RPMI8226 (cell line): ENCODE measurements at regions not wholly inside any gene's neighbourhood (a gene's known extent, or its start where the extent isn't known, plus 50 kb on each side); places are given as distances from the start of the nearest gene placed in this dataset.

Experiments
- DNase-seq: peaks from one replicate; pipeline ENCODE4 v3.0.0-alpha.2; 2015

GRCh38 chr3:46146548-46146947, 61.6 kb downstream of the CCR1 start:
- DNase-seq, result no peak

GRCh38 chr3:46146021-46146420, 62.1 kb downstream of the CCR1 start:
- no peak for DNase-seq

- DNase-seq, result no peak
Observed at GRCh38 chr3:46145147-46145546, 63.0 kb downstream of the CCR1 start.

- no peak for DNase-seq
Observed at GRCh38 chr3:46143951-46144473, 64.1 kb downstream of the CCR1 start.

- no peak for DNase-seq
Observed at GRCh38 chr3:46141813-46142212, 66.3 kb downstream of the CCR1 start.

GRCh38 chr3:46138581-46138980, 69.5 kb downstream of the CCR1 start:
- no peak for DNase-seq

GRCh38 chr3:46135475-46135874, 72.6 kb downstream of the CCR1 start:
- peak; percentile 11 for DNase-seq

- no peak for DNase-seq
Observed at GRCh38 chr3:46133285-46133684, 74.8 kb downstream of the CCR1 start.

- DNase-seq, result peak; percentile 5
Observed at GRCh38 chr3:46132565-46132964, 75.5 kb downstream of the CCR1 start.

- no peak for DNase-seq
Observed at GRCh38 chr3:46131884-46132450, 76.1 kb downstream of the CCR1 start.

GRCh38 chr3:46130631-46131310, 77.3 kb downstream of the CCR1 start:
- no peak for DNase-seq

- no peak for DNase-seq
Observed at GRCh38 chr3:46129588-46130272, 78.4 kb downstream of the CCR1 start.

GRCh38 chr3:46127503-46127902, 80.6 kb downstream of the CCR1 start:
- no peak for DNase-seq

- no peak for DNase-seq
Observed at GRCh38 chr3:46124216-46125177, 83.6 kb downstream of the CCR1 start.

GRCh38 chr3:46123646-46124045, 84.5 kb downstream of the CCR1 start:
- DNase-seq, result no peak

- DNase-seq, result no peak
Observed at GRCh38 chr3:46122091-46122490, 86.0 kb downstream of the CCR1 start.

GRCh38 chr3:46120983-46121382, 87.1 kb downstream of the CCR1 start:
- no peak for DNase-seq

- DNase-seq, result no peak
Observed at GRCh38 chr3:46119709-46120498, 88.2 kb downstream of the CCR1 start.

- DNase-seq, result no peak
Observed at GRCh38 chr3:46119253-46119652, 88.9 kb downstream of the CCR1 start.

- DNase-seq, result no peak
Observed at GRCh38 chr3:46116996-46117395, 89.7 kb upstream of the XCR1 start.

GRCh38 chr3:46114323-46114988, 87.2 kb upstream of the XCR1 start:
- no peak for DNase-seq

- DNase-seq, result no peak
Observed at GRCh38 chr3:46113608-46114007, 86.3 kb upstream of the XCR1 start.
